ENCODE measurements at regions not wholly inside any gene's neighbourhood (a gene's known extent, or its start where the extent isn't known, plus 50 kb on each side); places are given as distances from the start of the nearest gene placed in this dataset.

DNA sequence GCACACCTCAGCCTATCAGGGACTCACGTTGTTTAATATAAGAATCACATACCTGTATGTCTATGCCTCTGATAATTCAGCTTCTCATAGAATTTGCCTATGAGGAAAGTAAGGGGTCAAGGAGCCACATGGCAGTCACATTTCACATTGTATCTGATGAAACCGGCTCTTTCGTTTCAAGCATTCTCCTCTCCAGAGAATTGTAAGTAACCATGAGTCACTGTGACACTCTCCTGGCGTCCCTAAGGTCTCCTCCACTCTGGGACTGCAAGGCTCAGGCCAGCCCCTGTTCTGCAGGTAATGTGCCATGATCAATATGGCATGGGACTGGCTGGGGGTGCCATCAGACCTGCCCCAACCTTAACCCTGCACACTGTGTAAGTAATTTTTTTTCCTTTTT lies 503.3 kb downstream of the COG6 start:
- no peak for DNase-seq (ENCODE audit: low spot score in 2 of 2)
- no peak for FAIRE-seq

DNA sequence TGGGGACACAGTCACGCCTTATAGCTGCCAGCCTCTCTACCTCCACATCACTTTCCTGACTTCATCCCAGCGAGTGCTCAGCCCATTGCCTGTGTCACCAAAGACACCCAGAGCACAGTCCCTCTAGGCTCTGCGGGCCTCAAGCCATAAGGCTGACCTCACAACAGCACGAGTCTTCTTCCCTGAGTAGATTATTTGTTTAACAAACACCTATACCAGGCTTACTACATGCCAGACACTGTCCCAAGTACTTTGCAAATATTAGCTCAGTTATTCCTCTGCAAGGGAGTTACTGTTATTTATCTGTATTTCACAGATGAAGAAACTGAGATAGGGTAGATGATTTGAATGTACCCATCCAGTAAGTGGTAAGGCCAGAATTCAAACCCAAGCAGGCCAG lies 504.3 kb downstream of the COG6 start:
- FAIRE-seq (no peak), DNase-seq (ENCODE audit: low spot score in 2 of 2) (no peak)

DNA sequence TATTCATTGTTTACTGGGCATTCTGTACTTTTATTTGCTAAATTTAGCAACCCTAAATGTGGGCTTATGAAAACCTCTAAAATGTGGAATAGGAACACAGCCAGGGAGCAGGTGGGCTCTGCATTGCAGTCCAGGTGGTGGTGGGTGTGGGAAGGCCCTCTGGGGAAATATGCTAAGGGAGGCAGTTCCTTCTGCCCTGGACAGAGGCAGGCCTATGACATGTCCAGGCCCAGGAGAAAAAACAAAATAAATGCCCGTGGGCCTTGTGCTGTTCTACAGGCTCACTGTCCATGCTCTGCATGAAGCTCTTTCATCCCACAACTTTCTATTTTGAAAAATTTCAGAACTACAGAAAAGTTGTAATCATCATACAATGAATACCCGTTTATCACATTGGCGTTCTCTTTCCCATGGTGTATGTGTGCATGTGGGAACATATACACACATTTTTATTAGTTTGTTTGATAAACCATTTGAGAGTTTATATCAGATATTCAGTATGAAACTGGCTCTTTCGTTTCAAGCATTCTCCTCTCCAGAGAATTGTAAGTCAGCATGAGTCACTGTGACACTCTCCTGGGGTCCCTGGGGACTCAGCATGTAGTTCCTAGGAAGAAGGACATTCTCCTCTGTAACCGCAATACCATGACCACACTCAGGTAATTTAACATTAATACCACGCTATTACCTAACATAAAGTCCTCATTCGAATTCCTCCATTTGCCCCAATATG lies 505.3 kb downstream of the COG6 start:
- FAIRE-seq: no peak
- no peak for DNase-seq (ENCODE audit: low spot score in 2 of 2)

DNA sequence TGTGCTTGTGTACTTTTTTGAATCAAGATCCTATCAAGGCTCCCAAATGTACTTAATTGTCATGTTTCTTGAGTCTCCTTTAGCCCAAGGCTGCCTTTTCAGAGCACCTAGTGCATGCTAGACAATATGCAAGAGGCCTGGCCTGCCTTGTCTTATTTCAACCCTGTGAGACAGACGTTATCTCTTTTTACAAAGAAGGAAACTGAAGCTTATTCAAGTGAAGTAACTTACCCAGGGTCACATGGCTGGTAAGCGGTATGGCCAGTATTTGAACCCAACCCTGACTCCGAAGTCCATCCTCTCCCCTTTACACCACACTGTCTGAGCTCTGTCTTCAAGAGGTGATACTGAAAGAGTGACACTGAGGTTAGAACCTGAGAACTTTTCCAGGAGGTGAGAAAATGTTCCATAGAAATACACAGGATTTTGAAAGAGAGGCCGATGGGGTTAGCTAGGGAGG lies 505.1 kb downstream of the FOXO1 start:
- FAIRE-seq (no peak), DNase-seq (ENCODE audit: low spot score in 2 of 2) (no peak)

DNA sequence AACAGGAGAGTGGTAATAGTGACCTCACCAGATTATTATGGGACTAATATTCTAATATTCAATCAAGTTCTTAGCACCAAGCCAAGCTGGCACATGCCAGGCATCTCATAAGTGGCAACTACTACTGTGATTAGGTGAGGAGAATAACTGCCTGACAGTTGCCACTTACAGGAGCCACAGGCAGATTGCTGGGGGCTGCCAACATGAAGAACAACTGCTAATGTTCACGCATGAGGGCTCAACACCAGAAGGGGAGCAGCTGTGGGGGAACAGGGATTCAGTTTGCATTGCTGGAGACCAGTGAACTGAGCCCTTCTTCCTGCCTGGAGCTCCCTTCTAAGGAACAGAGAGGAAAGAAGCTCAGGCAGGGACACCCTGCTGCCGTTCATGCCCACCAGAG lies 504.5 kb downstream of the FOXO1 start:
- DNase-seq (ENCODE audit: low spot score in 2 of 2): no peak
- no peak for FAIRE-seq

DNA sequence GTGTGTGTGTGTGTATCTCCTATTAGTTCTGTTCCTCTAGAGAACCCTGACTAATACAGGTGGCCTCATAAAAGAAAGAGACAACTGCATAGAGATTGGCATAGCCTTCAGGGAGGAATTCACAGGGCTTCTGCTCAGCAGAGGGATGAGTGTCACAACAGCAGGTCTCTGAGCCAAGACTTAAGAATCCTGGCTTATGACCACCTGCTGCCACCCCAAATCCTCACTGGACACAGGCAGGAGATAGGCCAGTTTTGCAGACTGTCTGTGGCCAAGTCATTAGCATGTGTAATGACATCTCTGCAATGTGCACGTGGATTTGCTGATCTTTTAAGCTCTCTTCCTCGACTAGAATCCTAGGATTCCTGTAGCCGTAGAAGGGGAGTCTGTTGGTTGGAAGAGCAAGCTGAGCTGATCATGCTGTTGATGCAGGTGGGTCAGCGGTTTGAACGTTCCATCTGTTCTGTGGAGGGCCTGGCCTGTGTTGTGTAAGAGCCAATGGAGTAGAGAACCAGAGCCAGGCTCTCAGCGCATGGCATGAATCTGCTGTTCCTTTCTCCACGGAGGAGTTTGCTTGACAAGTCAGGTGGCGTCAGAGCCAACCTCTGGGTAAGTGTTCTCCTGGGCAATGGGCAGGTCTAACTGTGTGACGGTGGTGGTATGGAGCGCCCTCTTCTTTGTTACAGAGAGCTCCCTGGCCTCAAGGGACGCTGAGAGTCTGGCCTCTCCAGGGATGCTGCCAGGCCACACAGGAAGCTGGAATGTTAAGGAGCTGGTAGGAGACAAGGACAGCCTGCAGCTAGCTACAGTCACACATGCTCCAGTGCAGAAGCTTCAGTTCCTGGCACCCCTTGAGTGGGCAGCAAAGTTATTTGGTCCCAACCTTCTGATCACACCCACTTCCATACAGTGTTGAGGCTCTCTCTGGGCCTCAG lies 503.1 kb downstream of the FOXO1 start:
- FAIRE-seq (no peak), DNase-seq (ENCODE audit: low spot score in 2 of 2) (no peak)

DNA sequence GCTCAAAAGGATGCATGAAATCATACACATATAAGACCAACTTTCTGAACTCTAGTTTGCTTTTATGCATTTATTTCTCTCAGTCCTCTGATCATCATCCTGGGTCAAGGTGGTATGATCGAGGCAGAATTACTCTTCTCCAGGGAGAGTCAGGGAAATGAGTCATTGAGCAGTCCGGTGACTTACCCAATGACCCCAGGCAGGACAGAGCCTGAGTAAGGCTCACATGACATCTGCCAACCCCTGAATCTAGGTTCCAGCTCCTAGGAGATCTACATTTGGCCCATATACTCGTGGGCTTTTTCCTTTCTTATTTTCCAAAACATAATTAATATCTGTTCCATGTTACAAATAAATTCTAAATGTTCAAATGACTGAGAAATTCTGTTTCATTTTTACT lies 502.3 kb downstream of the FOXO1 start:
- no peak for DNase-seq (ENCODE audit: low spot score in 2 of 2)
- FAIRE-seq: no peak

DNA sequence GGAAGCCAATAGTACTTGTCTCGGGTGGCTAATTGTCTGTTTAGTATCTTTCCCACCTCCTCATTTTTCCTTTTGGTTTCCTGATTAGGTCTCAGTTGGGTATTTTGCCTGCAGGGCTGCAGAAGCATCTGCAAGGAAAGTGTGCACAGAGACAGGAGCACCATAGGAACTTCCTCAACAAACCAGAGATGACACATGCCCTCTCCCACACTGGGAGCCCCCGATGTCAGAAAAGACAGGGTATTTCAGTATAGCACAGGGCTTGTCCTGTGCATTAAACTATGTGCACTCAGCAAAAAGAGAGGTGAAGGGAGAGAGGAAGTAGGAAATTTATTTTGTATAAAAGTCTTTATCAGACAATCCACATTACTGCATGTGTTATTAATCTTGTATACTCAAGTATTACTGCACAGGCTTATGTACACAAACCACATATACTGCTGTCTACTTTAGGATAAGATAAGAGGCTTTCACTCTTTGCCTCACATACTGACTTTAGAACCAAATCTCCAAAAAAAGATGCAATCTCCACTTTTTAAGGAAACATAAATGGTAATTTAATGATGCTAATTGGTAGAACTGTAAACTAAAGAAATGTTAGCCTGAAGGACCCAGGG lies 501.0 kb downstream of the FOXO1 start:
- DNase-seq (ENCODE audit: low spot score in 2 of 2): no peak
- FAIRE-seq: no peak

DNA sequence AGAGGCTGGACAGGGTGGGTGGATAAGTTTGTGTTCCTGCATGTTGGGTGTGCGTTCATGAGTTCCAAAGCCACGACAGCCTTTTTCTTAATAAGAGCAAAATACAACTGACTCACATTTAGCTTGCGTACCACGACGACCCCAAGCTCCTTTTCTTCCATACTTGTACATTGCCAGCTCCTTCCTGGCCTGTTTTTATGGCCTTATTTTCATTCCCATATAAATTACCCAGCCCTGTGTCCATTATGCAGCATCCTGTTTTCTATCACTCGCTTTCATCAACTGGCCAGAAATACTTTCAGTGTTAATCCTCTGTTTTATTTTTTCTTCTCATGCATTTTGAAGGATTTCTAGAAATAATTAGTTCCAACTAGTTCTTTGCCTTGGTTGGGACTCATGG lies 499.1 kb downstream of the FOXO1 start:
- DNase-seq (ENCODE audit: low spot score in 2 of 2) (no peak), FAIRE-seq (no peak)

DNA sequence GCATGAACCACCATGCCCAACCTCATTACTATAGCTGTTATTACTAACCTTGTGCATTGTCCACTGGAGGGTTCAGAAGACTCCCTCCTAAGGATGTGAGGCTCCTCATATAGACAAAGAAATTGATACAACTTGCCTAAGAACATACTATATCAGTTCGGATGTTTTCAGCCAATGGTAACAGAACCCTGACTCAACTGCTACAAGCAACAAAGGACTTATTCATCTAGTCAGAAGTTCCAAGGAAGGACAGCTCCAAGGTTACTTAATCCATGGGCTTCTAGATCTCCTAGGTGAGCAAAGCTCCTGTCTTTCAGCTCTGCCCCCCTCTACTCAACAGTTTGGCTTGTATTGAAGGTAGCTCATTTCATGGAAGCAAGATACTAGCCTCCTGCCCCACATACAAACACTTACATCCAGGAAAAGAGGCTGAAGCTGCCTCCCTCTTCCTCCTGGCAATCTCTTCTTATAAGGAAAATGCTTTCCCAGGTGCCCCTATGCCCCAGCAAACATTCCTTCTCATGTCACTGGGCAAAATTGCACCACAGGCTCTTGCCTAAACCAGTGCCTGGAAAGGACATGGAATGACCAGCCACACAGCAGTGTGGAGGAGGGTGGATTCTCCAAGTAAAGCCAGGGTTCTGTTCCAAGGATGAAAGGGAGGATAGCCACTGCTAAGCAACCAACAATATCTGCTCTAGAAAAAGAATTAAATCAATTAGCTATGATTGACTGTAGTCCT lies 497.8 kb downstream of the FOXO1 start:
- DNase-seq (ENCODE audit: low spot score in 2 of 2): no peak
- no peak for FAIRE-seq

DNA sequence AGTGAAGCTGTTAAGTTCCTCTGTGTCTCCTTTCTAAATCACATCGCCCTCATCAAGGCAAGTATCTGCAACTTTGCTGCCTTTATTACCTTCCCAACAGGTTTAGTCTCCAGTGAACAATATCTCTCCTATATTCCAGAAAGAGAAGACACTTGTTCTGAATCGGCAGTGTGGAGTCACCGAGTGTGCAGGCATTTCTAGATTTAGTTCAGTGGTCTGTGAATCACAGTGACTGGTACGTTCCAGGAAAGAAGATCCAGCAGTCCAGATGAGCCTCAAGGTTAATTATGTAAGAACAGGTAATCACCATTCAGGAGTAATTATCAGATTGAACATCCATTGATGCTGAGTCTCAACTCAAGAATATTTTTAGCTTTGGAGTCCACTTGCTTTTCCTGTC lies 497.0 kb downstream of the FOXO1 start:
- DNase-seq (ENCODE audit: low spot score in 2 of 2) (no peak), FAIRE-seq (no peak)

DNA sequence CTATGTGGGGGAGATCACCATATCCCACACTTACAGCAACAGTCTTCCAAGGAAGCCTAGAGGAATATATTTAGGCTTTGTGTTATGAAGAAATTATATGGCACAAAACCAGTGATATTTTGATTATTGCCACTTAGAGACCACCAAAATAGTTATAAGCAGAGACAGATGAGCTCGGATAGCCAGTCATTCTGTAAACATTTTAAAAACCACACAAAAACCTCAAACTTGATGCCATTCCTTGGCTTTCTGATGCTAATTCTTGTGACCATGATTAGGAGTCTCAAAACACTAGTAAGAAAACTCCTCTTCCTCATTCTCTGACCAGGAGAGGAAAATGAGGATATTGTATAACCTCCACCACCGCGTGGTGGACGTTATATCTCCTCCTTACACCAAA lies 496.4 kb downstream of the FOXO1 start:
- DNase-seq (ENCODE audit: low spot score in 2 of 2): no peak
- no peak for FAIRE-seq

DNA sequence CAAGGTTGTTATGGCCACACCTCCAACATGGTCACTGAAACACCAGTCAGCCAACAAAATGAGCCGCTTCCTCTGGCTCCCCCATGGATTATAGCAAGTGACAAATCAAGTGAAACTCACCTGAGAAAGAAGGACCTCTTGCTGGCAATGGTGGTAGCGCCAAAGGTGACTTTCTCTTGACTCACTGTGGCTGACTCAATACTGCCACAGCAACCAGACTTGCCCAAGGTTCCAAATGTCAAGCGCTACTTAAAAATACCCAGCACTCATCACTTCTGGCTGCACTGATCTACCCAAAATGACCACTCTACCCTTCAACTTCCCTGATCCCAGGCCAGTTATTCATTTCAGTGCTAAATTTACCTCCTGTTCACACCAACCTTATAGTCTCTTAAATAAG lies 495.5 kb downstream of the FOXO1 start:
- no peak for FAIRE-seq
- DNase-seq (ENCODE audit: low spot score in 2 of 2): no peak

DNA sequence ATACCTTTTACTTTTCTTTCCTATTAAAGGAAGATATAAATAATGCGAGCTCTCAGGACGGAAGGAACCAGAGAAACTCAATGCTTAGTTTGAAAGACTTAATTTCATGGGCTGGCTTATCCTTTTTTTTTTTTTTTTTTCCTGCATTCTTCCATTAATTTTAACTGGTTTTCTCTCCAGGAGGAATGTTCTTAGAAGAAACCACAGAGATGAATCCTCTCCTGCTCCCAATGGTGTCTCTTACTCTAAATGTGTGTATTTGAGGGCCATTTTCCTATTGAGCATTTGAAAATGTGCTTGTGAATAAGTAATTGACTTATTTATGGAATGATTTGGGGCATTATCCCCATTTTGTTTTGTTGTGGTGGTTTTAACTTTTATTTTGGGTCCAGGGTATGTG lies 494.9 kb downstream of the FOXO1 start:
- FAIRE-seq (no peak), DNase-seq (ENCODE audit: low spot score in 2 of 2) (no peak)

DNA sequence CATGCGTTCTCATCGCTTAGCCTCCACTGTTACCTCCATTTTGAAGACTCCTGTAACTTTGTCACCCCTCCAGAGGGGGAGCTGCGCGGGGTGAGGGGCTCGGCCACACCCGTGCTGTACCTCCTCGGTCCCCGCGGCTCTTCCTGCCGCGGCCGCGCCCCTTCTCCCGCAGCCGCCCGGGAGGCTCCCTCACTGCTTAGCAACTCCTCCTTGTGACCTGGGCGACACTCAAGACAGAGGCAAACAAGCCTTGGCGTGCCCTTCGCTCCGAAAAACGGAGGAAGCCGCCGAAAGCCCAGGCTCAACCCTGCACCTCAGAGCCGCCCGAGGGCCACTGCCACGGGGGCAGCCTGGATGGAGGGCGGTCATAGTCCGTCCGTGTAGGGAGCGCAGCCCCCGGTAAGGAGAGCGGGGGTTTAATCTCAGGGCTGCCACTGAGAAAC lies 494.3 kb downstream of the FOXO1 start:
- FAIRE-seq: no peak

DNA sequence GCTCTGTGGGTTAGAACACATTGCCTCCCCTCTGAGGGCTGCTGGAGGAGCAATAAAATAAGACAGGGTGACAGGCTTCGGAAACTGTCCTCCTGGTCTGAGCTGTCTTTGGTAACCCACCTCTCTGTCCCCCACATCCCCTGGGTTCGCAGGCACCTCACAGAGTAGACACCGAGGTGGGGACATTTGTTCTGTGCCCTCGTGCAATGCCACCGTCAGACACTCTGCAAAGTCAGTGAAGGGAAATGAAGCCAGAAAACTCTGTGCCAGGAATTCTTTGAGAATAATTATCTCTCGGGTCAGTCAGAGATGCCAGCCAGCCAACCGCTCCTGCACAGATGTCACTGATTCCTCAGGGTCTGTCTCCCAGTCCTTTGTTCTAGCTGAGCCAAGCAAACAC lies 493.6 kb downstream of the FOXO1 start:
- FAIRE-seq (no peak), DNase-seq (ENCODE audit: low spot score in 2 of 2) (no peak)

More for the DNA sequence above, 494.3 kb downstream of the FOXO1 start:
- no peak for DNase-seq (ENCODE audit: low spot score in 2 of 2)

DNA sequence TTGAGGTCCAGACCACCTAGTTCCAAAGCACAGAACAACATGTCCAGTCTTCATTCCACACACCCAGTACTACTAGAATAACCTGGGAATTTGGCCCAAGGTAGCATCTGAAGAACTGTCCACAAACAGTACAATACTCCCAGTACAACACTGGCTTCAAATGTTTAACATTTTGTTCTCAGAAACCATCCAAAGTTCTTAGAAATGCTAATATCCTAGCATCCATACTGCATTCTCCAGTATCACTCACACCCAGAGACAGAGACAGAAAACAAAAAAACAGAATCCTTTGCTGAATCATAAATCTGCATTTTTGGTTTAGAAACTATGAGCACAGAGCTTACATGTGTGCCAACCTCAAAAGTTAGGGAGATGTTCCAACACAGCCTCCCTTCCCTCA lies 490.8 kb downstream of the FOXO1 start:
- DNase-seq (ENCODE audit: low spot score in 2 of 2) (no peak), FAIRE-seq (no peak)

DNA sequence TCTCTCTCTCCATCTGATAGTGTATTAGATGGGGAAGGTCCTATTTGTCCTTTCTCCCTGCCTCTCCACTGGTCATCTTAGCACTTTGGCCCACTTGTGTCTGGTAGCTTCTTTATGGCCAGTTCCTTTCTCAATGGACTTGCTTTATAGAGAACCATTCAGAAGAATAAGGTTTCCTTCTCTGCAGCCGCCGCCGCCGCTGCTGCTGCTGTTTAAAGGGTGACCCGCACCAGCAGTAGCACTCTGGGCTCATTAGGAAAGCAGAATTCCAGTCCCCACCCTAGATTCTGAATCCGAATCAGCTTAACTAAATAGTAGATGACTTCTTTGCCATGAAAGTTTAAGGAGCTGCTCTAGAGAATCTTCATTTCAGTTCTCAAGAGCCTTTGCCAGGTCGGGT lies 490.2 kb downstream of the FOXO1 start:
- FAIRE-seq (no peak), DNase-seq (ENCODE audit: low spot score in 2 of 2) (no peak)

DNA sequence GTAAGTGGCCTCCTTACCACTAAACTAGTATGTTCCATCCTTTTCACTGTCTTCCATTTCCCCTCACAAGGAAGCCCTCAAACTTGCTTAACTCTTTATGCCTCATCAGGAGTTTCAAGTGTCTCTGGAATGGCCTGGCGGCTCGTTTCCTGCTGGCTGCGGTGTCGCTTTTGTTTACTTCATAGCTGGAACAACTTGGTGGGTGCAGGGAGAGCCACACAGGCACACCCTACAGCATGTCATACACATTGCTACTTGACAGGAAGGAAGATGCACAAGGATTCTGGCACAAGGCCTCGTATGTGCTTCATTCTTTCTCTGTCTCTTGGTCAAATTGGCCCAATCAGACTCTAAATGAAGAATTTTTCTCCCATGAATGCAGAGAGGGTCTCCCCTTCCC lies 488.3 kb downstream of the FOXO1 start:
- FAIRE-seq: no peak

DNA sequence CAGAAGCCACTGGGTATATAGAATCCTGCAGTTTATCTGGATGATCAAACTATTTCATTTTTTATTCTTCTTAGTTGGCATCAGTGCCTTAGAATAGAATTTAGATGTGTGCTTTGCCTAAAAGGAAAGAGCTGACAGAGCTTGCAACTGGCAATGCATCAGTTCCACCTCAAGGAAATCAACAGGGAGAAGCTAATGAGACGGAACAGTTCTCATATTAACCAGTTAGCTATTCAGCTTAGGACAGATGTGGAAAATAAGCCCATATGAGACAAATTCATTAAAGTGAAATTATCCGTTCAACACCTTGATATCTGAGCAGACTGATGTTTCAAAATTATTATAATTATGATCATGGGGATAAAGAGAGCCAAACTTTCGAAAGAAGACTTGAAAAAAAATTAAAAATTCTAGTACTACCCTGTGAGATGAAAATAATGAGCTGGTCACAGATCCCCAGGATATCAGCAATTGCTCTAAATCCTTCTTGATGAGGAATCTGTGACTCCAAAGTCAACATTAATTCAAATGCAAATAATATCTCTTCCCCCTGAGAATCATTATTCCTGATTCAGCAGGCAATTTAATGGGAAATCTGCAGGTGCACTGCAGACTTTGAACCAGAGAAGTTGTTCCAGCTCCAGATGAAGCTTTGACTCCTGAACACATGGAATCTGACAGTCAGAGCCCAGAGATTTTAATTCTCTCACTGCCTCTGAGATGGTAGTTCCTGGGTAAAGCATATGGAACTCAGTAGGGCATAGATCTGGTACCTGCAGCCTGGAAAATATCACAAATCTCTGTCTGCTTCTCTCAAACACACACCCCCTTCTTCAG lies 486.8 kb downstream of the FOXO1 start:
- no peak for DNase-seq (ENCODE audit: low spot score in 2 of 2)
- no peak for FAIRE-seq

More for the DNA sequence above, 488.3 kb downstream of the FOXO1 start:
- DNase-seq (ENCODE audit: low spot score in 2 of 2): no peak
